Transverse colon (tissue), 4 donors: ENCODE measurements at regions not wholly inside any gene's neighbourhood (a gene's known extent, or its start where the extent isn't known, plus 50 kb on each side); places are given as distances from the start of the nearest gene placed in this dataset.

Source experiments
- DNase-seq: peaks from one replicate; pipeline ENCODE4 v3.0.0-alpha.2; 2019
- H3K27ac ChIP-seq, 4 donors: fragments of 200-600 bp; sonication (generic); 2 replicates each; pipeline ENCODE4 v1.5.1; 2016 to 2018; ENCODE audit warnings: inconsistent platforms in 4 of 4
- H3K27me3 ChIP-seq: fragments of 200-600 bp; sonication (generic); 2 replicates; pipeline ENCODE4 v1.5.1; 2017; ENCODE audit warnings: inconsistent platforms
- H3K36me3 ChIP-seq, 4 donors: fragments of 200-600 bp; sonication (generic); 2 replicates each; pipeline ENCODE4 v1.5.1; 2017 to 2019; ENCODE audit warnings: inconsistent platforms in 4 of 4
- H3K4me1 ChIP-seq, 4 donors: fragments of 200-600 bp; sonication (generic); 2 replicates each; pipeline ENCODE4 v1.5.1; 2017 to 2020; ENCODE audit warnings: inconsistent platforms in 4 of 4
- H3K4me3 ChIP-seq, 4 donors: fragments of 200-600 bp; sonication (generic); 1 replicate in 1 of 4; 2 replicates in 3 of 4; pipeline versions ENCODE4 v1.5.1 to v1.6.1; 2017 to 2019; ENCODE audit warnings: inconsistent platforms in 4 of 4
- H3K9me3 ChIP-seq, 2 donors: fragments of 200-600 bp; sonication (generic); 2 replicates each; pipeline ENCODE4 v1.5.1; 2017 to 2019; ENCODE audit warnings: inconsistent platforms in 2 of 2
- CTCF ChIP-seq, 5 experiments: fragments of 200-600 bp in 3 of 5; fragments of 450-650 bp in 2 of 5; sonication (generic) in 3 of 5; IDR thresholded peaks; 1 replicate in 2 of 5; 2 replicates in 3 of 5; pipeline ENCODE4 v1.5.1; 2016 to 2017; ENCODE audit warnings: antibody characterized with exemption in 5 of 5, inconsistent platforms in 3 of 5, mild to moderate bottlenecking in 2 of 5, moderate library complexity in 1 of 5
- EP300 ChIP-seq: sonication (generic); formaldehyde crosslinking; IDR thresholded peaks from one replicate; pipeline ENCODE4 v1.6.1; 2017; ENCODE audit warnings: antibody characterized with exemption, low read depth
- POLR2A ChIP-seq: fragments of 450-650 bp; IDR thresholded peaks from one replicate; pipeline ENCODE4 v1.6.1; 2016; ENCODE audit warnings: antibody characterized with exemption, mild to moderate bottlenecking, moderate library complexity
- POLR2AphosphoS5 ChIP-seq, 3 donors: sonication (generic); formaldehyde crosslinking; IDR thresholded peaks; one replicate each; pipeline ENCODE4 v1.6.1; 2016; ENCODE audit warnings: antibody characterized with exemption in 3 of 3
- WGBS, 2 donors: methylation state at CpG; one replicate each; pipeline ENCODE4 v1.1.5; 2018; ENCODE audit warnings: low coverage in 1 of 2; 5-methylcytosine and 5-hydroxymethylcytosine counted together
- in situ Hi-C, 4 donors: fragments of 200-750 bp; cut with MboI; loops; one replicate each; pipeline versions ENCODE4 v1.15.0 to v1.15.1; 2017; ENCODE audit warnings: low sequenced_read_pairs in 3 of 4, low pct_ligation_motif_present in 1 of 4, low pct_unique_long_range_greater_than_20kb in 1 of 4
- intact Hi-C: fragments of 100-400 bp; cut with DNase I; formaldehyde crosslinking; loops from one replicate; pipeline ENCODE4 v1.15.1; 2023; ENCODE audit warnings: low total_unique reads

DNA sequence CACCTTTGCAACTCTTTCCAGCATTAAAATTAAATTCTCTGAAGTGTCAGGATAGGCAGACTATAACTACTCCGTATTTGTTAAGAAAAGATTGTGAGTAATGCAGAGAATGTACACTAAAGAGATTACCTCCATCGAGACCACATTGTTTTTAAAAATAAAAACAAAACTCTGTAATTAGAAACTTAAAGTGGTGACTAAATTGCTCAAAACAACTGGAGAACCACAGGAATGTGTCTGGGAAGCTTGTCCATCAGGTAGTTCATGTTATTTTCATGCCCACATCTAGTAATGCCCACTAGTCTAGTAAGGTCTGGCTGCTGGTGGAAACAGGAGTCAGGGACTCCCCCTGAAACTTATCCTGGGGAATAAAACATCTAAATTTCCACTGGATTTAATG is 103.0 kb upstream of the FOXQ1 start:
- Histone ChIP-seq H3K27me3 (no peaks in the 10 kb centered on the region), H3K9me3 (no peaks in the 10 kb centered on the region), H3K4me3 (no peak overlapping the region), H3K36me3 (no peaks in the 10 kb centered on the region), H3K27ac (no peak overlapping the region), H3K4me1 (no peaks in the 10 kb centered on the region)
- WGBS, 2 donors: 75 to 77% methylated on average over 2 of the region's 2 CpGs
- no peak for DNase-seq
- in situ Hi-C loops (no loop called here), intact Hi-C loops (loop anchor here (1.0 to 2.0 kb wide), 2 partner anchors 37 to 42 kb away; no protein-coding TSS in a partner anchor)
- TF ChIP-seq POLR2A: no peak
- no peak for TF ChIP-seq CTCF (IDR thresholded peaks at IDR 0.05)

DNA sequence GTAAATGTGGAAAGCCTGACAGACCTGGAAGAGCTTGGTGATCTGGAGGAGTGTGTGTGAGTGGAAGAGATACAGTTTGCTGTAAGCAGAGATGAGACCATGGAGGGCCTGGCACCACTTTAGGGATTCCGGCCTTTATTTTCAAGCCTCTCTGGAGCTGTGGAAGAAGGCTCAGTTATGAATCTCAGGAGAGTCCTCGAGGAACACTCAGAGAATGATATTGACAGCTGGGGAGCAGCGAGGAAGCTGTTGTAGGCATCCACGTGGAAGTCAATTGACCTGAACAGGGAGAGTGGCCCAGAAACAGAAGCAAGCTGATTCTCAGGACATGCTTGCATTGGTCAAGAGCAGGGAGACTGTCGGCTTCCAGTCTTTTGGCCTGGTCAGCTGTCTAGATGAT is 108.4 kb upstream of the FOXQ1 start:
- in situ Hi-C loops: no loop called here
- intact Hi-C loops: no loop called here

GRCh38 chr6:1202201-1202600 is 109.7 kb upstream of the FOXQ1 start:
- DNase-seq: no peak
- 63 to 75% methylated on average over 3 to 7 of the region's 7 CpGs for WGBS, 2 donors
- Histone ChIP-seq H3K4me1 (no peaks in the 10 kb centered on the region), H3K27ac (no peak overlapping the region), H3K27me3 (no peaks in the 10 kb centered on the region), H3K4me3 (no peak overlapping the region), H3K36me3 (no peaks in the 10 kb centered on the region), H3K9me3 (no peaks in the 10 kb centered on the region)
- intact Hi-C loops (no loop called here), in situ Hi-C loops (no loop called here)
- TF ChIP-seq POLR2AphosphoS5 (IDR thresholded peaks at IDR 0.05) (no peak), CTCF (IDR thresholded peaks at IDR 0.05) (no peak), EP300 (no peak), POLR2A (no peak)

More for the DNA sequence above, 108.4 kb upstream of the FOXQ1 start:
- H3K36me3 ChIP-seq: no peaks in the 10 kb centered on the region
- DNase-seq: no peak
- H3K4me1 ChIP-seq: no peaks in the 10 kb centered on the region
- H3K9me3 ChIP-seq: no peaks in the 10 kb centered on the region
- H3K27me3 ChIP-seq: no peaks in the 10 kb centered on the region
- WGBS, 2 donors: 83% methylated on average over 5 of the region's 5 CpGs; no CpG with 5 or more reads in 1 of the 2 donors
- H3K4me3 ChIP-seq: no peak overlapping the region
- no peak for TF ChIP-seq POLR2A
- no peak for TF ChIP-seq EP300
- TF ChIP-seq CTCF (IDR thresholded peaks at IDR 0.05): no peak
- no peak for TF ChIP-seq POLR2AphosphoS5 (IDR thresholded peaks at IDR 0.05)
- H3K27ac ChIP-seq: no peak overlapping the region

GRCh38 chr6:1201547-1202200 is 110.2 kb upstream of the FOXQ1 start:
- no peaks in the 10 kb centered on the region for H3K27me3 ChIP-seq
- H3K4me3 ChIP-seq: no peak overlapping the region
- WGBS, 2 donors: 53 to 75% methylated on average over 3 to 9 of the region's 9 CpGs
- in situ Hi-C loops: no loop called here
- no peaks in the 10 kb centered on the region for H3K9me3 ChIP-seq
- H3K27ac ChIP-seq: no peak overlapping the region
- no peaks in the 10 kb centered on the region for H3K4me1 ChIP-seq
- no peak for DNase-seq
- intact Hi-C loops: no loop called here
- H3K36me3 ChIP-seq: no peaks in the 10 kb centered on the region
- TF ChIP-seq EP300 (no peak), POLR2A (no peak), CTCF (IDR thresholded peaks at IDR 0.05) (no peak), POLR2AphosphoS5 (IDR thresholded peaks at IDR 0.05) (no peak)
